GM12864 (cell line): ENCODE measurements at regions not wholly inside any gene's neighbourhood (a gene's known extent, or its start where the extent isn't known, plus 50 kb on each side); places are given as distances from the start of the nearest gene placed in this dataset.
A peak's percentile ranks its signal among the peaks of the same experiment; 100 is the strongest.

Source experiments
- DNase-seq: peaks from one replicate; pipeline ENCODE4 v3.0.0-alpha.2; 2011; ENCODE audit warnings: low read depth
- H3K4me3 ChIP-seq: 2 replicates; pipeline ENCODE4 v1.5.1; 2011; ENCODE audit warnings: mild to moderate bottlenecking, low read depth, low read length, control low read depth
- CTCF ChIP-seq: IDR thresholded peaks from 2 replicates; pipeline ENCODE4 v1.5.1; 2011; ENCODE audit warnings: low read depth, mild to moderate bottlenecking, moderate library complexity, low read length, control low read depth, inconsistent platforms; ENCODE audit errors: missing control alignments

DNA sequence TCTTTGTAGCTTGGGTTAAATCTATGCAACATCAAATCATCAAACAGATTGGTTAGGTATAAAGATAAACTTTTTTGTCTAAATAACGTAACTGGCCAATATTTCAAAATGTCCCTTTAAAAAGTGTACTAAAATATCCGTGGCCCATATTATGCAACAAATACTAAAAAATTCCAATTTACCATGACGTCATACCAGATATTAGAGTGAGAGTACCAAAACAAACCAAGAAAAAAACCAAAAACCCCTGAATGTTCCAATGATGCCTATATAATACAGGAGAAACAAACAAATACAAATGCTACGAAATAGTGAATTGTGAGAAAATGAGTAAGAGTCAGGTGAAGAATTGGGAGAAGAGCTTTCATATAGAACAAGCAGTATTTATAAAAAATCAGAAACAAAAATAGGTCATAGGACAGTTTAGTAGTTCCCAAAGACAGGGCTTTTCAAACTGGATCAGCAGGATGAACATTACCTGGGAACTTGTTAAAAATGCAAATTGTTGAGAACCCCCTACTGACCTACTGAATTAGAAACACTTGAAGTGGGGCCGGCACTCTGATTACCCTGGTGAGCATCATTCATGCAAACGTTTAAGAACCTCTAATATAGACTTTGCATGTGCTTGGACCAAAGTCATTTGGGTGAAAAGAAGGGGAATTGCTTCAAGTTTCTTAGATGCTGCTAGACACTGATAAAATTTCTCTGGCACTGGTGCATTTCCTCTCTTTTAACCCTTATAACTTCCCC lies 753.7 kb downstream of the DSC3 start:
- H3K4me3 ChIP-seq = no peak overlapping the region
- no peak for TF ChIP-seq CTCF
- DNase-seq = no peak

DNA sequence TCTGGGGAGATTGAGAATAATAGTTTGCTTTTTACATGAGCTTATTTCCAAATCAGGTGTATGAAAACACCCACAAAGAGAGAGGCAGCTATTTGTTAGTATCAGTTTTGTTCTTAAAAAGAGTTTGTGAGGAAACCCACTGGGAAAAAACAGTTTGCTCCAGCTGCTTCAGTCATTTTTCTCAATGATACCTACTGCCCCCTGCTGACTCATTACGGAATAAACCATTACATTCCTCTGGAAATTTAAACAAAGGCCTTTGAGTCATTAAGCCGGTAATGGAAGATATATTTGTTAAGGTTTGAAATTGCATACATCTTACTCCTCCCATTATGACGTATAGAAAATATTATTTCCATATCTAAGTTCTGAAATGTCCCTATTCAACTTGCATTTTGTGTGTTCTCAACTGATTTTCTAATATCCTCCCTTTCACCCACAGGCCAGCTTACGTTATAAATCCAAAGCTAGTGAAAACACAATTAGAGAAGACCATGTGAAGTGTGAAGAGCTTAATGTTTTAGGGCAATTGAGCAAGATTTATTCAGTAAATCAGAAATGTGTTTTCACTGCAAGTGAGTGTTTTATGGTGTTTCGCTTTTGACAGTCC lies 761.6 kb downstream of the DSC3 start:
- no peak overlapping the region for H3K4me3 ChIP-seq
- peak; percentile 53 for TF ChIP-seq CTCF
- DNase-seq = no peak

DNA sequence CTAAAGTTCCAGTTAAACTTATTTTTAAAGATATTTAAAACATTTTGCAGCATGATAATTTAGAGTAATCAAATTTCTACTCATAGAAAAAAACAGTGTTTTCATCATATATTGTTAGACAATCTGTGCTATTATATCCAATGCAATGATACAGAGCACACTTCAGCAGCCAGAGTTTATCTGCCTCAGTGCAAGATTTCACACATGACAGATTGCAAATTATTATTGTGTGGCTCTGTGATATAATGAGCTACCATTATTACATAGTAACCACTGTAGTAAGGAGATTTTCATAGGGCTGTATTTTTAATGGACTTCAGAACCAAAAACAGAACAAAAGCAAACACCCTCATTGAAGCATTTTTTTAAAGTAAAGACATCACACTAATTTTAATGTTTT lies 762.4 kb downstream of the DSC3 start:
- no peak for TF ChIP-seq CTCF
- DNase-seq = no peak

GRCh38 chr18:30277676-30278075 lies 764.9 kb downstream of the DSC3 start:
- DNase-seq = no peak
- TF ChIP-seq CTCF = no peak

More for the DNA sequence above, 762.4 kb downstream of the DSC3 start:
- no peak overlapping the region for H3K4me3 ChIP-seq

DNA sequence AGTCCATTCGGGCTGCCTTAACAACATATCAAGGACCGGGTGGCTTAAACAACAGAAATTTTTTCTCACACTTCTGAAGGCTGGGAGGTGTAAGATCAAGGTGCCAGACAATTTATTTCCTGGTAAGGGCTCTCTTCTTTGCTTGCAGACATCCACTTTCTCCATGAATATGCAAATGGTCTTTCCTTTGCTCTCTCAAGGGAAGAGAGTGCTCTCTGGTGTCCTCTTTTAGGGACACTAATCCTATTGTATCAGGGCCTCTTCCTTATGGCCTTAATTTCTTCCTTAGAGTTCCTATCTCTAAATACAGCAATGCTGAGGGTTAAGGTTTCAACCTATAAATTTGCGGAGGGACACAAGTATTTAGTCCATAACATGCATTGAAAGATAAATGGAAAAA lies 770.8 kb downstream of the DSC3 start:
- DNase-seq = no peak
- no peak overlapping the region for H3K4me3 ChIP-seq
- TF ChIP-seq CTCF = no peak

More at GRCh38 chr18:30277676-30278075, 764.9 kb downstream of the DSC3 start:
- no peak overlapping the region for H3K4me3 ChIP-seq

GRCh38 chr18:30265190-30265589 lies 777.4 kb downstream of the DSC3 start:
- H3K4me3 ChIP-seq = no peak overlapping the region
- DNase-seq = no peak
- TF ChIP-seq CTCF = no peak

DNA sequence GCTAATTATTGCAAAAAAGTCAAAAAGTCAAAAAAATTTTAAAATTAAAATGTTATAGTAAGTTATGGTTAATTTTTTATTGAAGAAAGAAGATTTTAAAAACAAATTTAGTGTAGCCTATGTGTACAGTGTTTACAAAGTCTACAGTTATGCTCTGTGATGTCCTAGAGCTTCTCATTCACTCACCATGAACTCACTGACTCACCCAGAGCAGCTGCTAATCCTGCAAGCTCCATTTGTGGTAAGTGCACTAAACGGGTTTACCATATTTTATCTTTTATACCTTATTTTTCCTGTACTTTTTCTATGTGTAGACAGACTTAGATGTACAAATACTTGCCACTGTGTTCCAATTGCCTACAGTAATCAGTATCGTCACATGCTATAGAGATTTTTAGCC lies 788.2 kb downstream of the DSC3 start:
- no peak for DNase-seq
- H3K4me3 ChIP-seq = no peak overlapping the region
- no peak for TF ChIP-seq CTCF
